DND-41 (cell line): ENCODE measurements at regions not wholly inside any gene's neighbourhood (a gene's known extent, or its start where the extent isn't known, plus 50 kb on each side); places are given as distances from the start of the nearest gene placed in this dataset.

Experiments
- EZH2 ChIP-seq: IDR thresholded peaks from 3 replicates; pipeline ENCODE4 v1.6.1; 2012; ENCODE audit warnings: borderline replicate concordance, low read depth, mild to moderate bottlenecking, moderate library complexity, low read length, inconsistent platforms; ENCODE audit not compliant: severe bottlenecking
- TF ChIP-seq, protein P1 (sequence below): IDR thresholded peaks from 2 replicates; pipeline ENCODE4 v1.5.1; 2012; ENCODE audit warnings: borderline replicate concordance, low read length, moderate library complexity, mild to moderate bottlenecking; ENCODE audit not compliant: poor library complexity, severe bottlenecking; ENCODE audit errors: extremely low read depth

DNA sequence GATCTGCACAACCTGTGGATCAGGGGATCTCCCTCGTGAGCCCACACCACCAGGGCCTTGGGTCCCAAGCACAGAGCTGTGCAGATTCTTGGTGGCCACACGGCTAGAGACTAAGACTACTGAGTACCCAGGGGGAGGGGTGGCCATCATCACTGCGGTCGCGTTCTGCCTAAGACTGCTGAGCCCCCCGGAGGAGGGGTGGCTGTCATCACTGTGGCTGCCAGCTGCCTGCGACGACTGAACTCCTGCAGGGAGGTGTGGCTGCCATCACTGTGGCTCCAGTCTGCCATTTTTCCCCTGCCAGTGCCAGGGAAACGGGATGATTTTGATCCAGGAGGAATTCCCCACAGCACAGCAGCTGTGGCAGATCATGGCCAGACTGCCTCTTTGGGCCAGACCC, 141.7 kb upstream of the SPANXB1 start:
- TF ChIP-seq EZH2, result no peak
- TF ChIP-seq, protein P1, sequence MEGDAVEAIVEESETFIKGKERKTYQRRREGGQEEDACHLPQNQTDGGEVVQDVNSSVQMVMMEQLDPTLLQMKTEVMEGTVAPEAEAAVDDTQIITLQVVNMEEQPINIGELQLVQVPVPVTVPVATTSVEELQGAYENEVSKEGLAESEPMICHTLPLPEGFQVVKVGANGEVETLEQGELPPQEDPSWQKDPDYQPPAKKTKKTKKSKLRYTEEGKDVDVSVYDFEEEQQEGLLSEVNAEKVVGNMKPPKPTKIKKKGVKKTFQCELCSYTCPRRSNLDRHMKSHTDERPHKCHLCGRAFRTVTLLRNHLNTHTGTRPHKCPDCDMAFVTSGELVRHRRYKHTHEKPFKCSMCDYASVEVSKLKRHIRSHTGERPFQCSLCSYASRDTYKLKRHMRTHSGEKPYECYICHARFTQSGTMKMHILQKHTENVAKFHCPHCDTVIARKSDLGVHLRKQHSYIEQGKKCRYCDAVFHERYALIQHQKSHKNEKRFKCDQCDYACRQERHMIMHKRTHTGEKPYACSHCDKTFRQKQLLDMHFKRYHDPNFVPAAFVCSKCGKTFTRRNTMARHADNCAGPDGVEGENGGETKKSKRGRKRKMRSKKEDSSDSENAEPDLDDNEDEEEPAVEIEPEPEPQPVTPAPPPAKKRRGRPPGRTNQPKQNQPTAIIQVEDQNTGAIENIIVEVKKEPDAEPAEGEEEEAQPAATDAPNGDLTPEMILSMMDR, result no peak
